AG10803 (cell line): ENCODE measurements at regions not wholly inside any gene's neighbourhood (a gene's known extent, or its start where the extent isn't known, plus 50 kb on each side); places are given as distances from the start of the nearest gene placed in this dataset.

Experiments
- DNase-seq: peaks from one replicate; pipeline ENCODE4 v3.0.0; 2010; ENCODE audit warnings: low read depth
- H3K4me3 ChIP-seq: 2 replicates; pipeline ENCODE4 v1.5.1; 2011; ENCODE audit warnings: mild to moderate bottlenecking, low read length, control low read depth
- CTCF ChIP-seq: conservative IDR thresholded peaks from 2 replicates; pipeline ENCODE4 v1.5.1; 2011; ENCODE audit warnings: mild to moderate bottlenecking, low read length, control low read depth, inconsistent platforms

DNA sequence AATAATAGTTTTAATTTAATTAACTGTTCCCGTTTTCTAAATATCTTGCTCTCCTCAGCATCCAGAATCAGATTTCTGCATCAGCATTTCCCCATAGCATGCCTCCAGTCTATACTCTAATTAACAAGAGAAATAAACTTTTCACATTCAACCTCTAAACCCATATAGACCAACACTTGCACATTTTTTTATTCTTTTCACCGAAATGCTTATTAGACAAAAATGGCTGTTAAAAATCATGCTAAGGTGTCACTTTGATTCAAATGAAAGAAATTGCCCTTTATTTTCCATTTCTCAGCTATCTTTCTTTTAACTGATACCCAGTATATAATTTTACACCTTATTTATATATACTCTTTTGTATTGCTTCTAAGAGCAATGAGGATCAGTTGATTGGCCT is 1107.1 kb upstream of the EPHA6 start:
- H3K4me3 ChIP-seq, result no peak overlapping the region
- TF ChIP-seq CTCF, result no peak
- DNase-seq, result no peak

DNA sequence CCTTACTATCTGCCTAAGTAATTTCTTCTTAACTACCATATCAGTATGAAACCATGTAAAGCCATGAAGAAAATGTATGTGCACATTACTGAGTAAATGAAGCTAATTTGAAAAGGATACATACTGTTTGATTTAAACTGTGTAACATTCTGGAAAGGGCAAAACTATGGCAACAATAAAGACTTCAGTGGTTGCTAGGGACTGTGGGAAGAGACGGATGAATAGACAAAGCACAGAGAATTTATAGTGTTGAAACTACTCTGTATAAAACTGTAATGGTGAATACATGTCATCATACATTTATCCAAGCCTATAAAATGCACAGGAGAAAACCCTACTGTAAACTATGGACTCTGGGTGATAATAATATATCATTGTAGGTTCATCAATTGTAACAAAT is 1103.7 kb upstream of the EPHA6 start:
- TF ChIP-seq CTCF, result no peak
- no peak overlapping the region for H3K4me3 ChIP-seq
- DNase-seq, result no peak

DNA sequence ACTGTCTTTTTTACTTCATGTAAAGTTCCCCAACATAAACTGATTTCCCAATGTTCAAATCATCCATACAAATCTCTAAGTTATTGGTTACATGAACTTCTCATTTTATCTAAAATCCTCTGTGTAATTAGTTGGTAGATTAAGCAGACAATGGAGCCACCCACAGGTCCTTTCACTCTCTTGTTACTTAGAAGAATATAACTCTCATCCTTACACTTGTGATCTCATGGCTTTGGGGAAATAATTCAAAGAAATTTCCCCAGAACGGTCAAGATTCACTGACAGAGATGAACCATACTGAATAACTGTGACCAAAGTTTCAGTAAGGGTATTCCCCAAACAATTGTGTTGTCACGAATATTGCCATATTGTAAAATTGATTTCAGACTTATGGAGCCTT is 1102.6 kb upstream of the EPHA6 start:
- no peak for DNase-seq
- TF ChIP-seq CTCF, result no peak

GRCh38 chr3:95715128-95715527 is 1099.3 kb upstream of the EPHA6 start:
- no peak for DNase-seq
- no peak overlapping the region for H3K4me3 ChIP-seq

More for the DNA sequence above, 1102.6 kb upstream of the EPHA6 start:
- H3K4me3 ChIP-seq, result no peak overlapping the region

GRCh38 chr3:95717048-95717447 is 1097.3 kb upstream of the EPHA6 start:
- H3K4me3 ChIP-seq, result no peak overlapping the region
- no peak for DNase-seq
- TF ChIP-seq CTCF, result no peak

More at GRCh38 chr3:95715128-95715527, 1099.3 kb upstream of the EPHA6 start:
- TF ChIP-seq CTCF, result no peak

DNA sequence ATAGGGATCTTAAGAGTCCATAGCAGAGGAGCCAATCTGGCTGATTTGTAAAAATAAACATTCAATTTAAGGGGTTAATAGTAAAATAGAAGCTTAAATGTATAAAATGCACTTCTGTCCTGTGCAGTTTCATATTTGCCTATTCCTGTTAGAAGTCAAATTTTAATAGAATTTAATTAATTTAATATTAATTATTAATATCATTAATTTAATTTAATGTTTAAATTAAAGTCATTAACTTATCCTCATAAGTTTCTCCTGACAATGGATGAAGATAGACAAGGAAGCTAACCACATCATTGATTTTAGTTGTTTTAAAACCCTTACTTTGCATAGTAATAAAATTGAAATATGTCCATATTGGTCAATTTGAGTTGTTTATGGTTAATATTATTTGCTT is 1096.2 kb upstream of the EPHA6 start:
- TF ChIP-seq CTCF, result no peak
- H3K4me3 ChIP-seq, result no peak overlapping the region
- DNase-seq, result no peak

DNA sequence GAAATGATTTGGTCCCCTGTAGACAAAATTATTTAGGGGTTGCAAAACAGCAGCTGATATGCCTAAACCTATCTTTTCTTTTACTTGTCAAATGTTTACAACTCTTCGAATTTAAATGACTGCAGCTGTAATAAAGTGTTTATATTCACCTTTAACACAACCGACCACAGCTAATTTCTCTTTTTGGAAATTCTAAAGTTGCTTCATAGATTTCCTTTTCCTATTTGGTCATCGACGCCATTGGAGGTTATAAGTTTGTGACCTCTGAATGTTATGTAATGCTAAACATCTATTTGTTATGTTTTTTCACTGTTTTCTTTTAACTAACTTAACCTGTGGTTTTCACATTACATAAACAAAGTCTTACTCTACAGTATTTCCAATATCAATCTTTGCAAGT is 1094.9 kb upstream of the EPHA6 start:
- no peak overlapping the region for H3K4me3 ChIP-seq
- DNase-seq, result no peak
- no peak for TF ChIP-seq CTCF
